Spleen (tissue), 11 donors: ENCODE measurements at regions not wholly inside any gene's neighbourhood (a gene's known extent, or its start where the extent isn't known, plus 50 kb on each side); places are given as distances from the start of the nearest gene placed in this dataset.

ENCODE experiments used
- DNase-seq: peaks from one replicate; pipeline ENCODE4 v3.0.0-alpha.2; 2020
- H3K27ac ChIP-seq, 8 donors: fragments of 200-600 bp; sonication (generic) in 7 of 8; 1 replicate in 4 of 8; 2 replicates in 4 of 8; pipeline versions ENCODE4 v1.5.0 to v1.8.0; 2016 to 2021; ENCODE audit warnings: inconsistent platforms in 4 of 8, mild to moderate bottlenecking in 4 of 8, moderate library complexity in 1 of 8
- H3K27me3 ChIP-seq, 7 donors: fragments of 200-600 bp; sonication (generic) in 6 of 7; replicated peaks in 1 of 7; 1 replicate in 4 of 7; 2 replicates in 3 of 7; pipeline versions ENCODE4 v1.5.0 to v1.8.0; 2016 to 2021; ENCODE audit warnings: inconsistent platforms in 3 of 7, mild to moderate bottlenecking in 1 of 7
- H3K36me3 ChIP-seq, 6 donors: fragments of 200-600 bp; sonication (generic) in 5 of 6; 1 replicate in 4 of 6; 2 replicates in 2 of 6; pipeline versions ENCODE4 v1.5.0 to v1.8.0; 2016 to 2021; ENCODE audit warnings: inconsistent platforms in 2 of 6
- H3K4me1 ChIP-seq, 6 donors: fragments of 200-600 bp; sonication (generic) in 5 of 6; 1 replicate in 3 of 6; 2 replicates in 3 of 6; pipeline versions ENCODE4 v1.5.0 to v1.8.0; 2016 to 2021; ENCODE audit warnings: inconsistent platforms in 3 of 6
- H3K4me3 ChIP-seq, 8 donors: fragments of 200-600 bp; sonication (generic) in 7 of 8; 1 replicate in 4 of 8; 2 replicates in 4 of 8; pipeline versions ENCODE4 v1.5.0 to v1.8.0; 2016 to 2021; ENCODE audit warnings: inconsistent platforms in 4 of 8, mild to moderate bottlenecking in 4 of 8, moderate library complexity in 2 of 8
- H3K9me3 ChIP-seq, 8 donors: fragments of 200-600 bp; sonication (generic) in 7 of 8; 1 replicate in 4 of 8; 2 replicates in 4 of 8; pipeline versions ENCODE4 v1.5.0 to v1.8.0; 2016 to 2021; ENCODE audit warnings: inconsistent platforms in 4 of 8
- CTCF ChIP-seq, 11 experiments: fragments of 200-600 bp in 7 of 11; fragments of 450-650 bp in 4 of 11; sonication (generic) in 4 of 11; IDR thresholded peaks in 8 of 11; conservative IDR thresholded peaks in 3 of 11; 1 replicate in 7 of 11; 2 replicates in 4 of 11; pipeline versions ENCODE4 v1.4.0 to v1.8.0; 2016 to 2021; ENCODE audit warnings: antibody characterized with exemption in 11 of 11, inconsistent platforms in 4 of 11, mild to moderate bottlenecking in 1 of 11
- POLR2A ChIP-seq, 3 donors: fragments of 450-650 bp; IDR thresholded peaks; one replicate each; pipeline ENCODE4 v1.5.1; 2017; ENCODE audit warnings: antibody characterized with exemption in 3 of 3, mild to moderate bottlenecking in 1 of 3
- POLR2AphosphoS5 ChIP-seq, 3 donors: sonication (generic); formaldehyde crosslinking; IDR thresholded peaks; one replicate each; pipeline ENCODE4 v1.5.1; 2017; ENCODE audit warnings: antibody characterized with exemption in 3 of 3
- WGBS, 5 donors: extraction: QIAGEN DNeasy Blood & Tissue Kit in 3 of 5; methylation state at CpG; one replicate each; pipeline versions ENCODE4 v1.1.5 to v1.1.7; 2013 to 2018; 5-methylcytosine and 5-hydroxymethylcytosine counted together
- intact Hi-C: fragments of 100-400 bp; cut with DNase I; formaldehyde crosslinking; loops from one replicate; pipeline ENCODE4 v1.15.0; 2023; ENCODE audit warnings: low total_unique reads
- donor health status: healthy with polysubstance abuse.
- donor health status: DM: no; HTN: no; CAD: no; lungs with moderate emphysema.
- donor health status: DM: no; HTN: no; CAD: no.
- donor health status: Bipolar disorder and iron deficiency.
- donor health status: healthy.
- donor health status: DM: no; HTN: no; CAD: no.
- donor health status: DM: yes; HTN: yes; CAD: no.

GRCh38 chr13:83197316-83197715, 685.0 kb downstream of the SLITRK1 start:
- Histone ChIP-seq H3K9me3 (peaks cover 0 to 10% (median 0%) of the 10 kb centered on the region in 8 donors), H3K27ac (no peak overlapping the region), H3K27me3 (no peaks in the 10 kb centered on the region), H3K4me1 (no peaks in the 10 kb centered on the region), H3K4me3 (no peak overlapping the region), H3K36me3 (no peaks in the 10 kb centered on the region)
- no peak for DNase-seq
- intact Hi-C loops: no loop called here
- WGBS, 5 donors: 80 to 88% (median 84%) methylated on average over 3 of the region's 3 CpGs
- no peak for TF ChIP-seq CTCF (IDR thresholded peaks at IDR 0.05 in 8 of 11, conservative IDR thresholded peaks at IDR 0.05 in 3 of 11)
- TF ChIP-seq POLR2AphosphoS5 (IDR thresholded peaks at IDR 0.05): no peak
- no peak for TF ChIP-seq POLR2A (IDR thresholded peaks at IDR 0.05)

GRCh38 chr13:83190020-83190419, 692.3 kb downstream of the SLITRK1 start:
- no peak overlapping the region for H3K4me3 ChIP-seq
- H3K9me3 ChIP-seq: peaks cover 0 to 33% (median 22%) of the 10 kb centered on the region in 8 donors
- TF ChIP-seq CTCF (IDR thresholded peaks at IDR 0.05 in 8 of 11, conservative IDR thresholded peaks at IDR 0.05 in 3 of 11): no peak
- TF ChIP-seq POLR2A (IDR thresholded peaks at IDR 0.05): no peak
- no peak for TF ChIP-seq POLR2AphosphoS5 (IDR thresholded peaks at IDR 0.05)
- 71 to 85% (median 84%) methylated on average over 3 of the region's 3 CpGs for WGBS, 5 donors
- H3K27me3 ChIP-seq: no peaks in the 10 kb centered on the region
- intact Hi-C loops: no loop called here
- DNase-seq: no peak
- no peaks in the 10 kb centered on the region for H3K4me1 ChIP-seq
- no peaks in the 10 kb centered on the region for H3K36me3 ChIP-seq
- no peak overlapping the region for H3K27ac ChIP-seq

- Histone ChIP-seq H3K4me3 (no peak overlapping the region), H3K9me3 (peaks cover 0 to 47% (median 25%) of the 10 kb centered on the region in 8 donors), H3K27ac (no peak overlapping the region), H3K27me3 (no peaks in the 10 kb centered on the region), H3K36me3 (no peaks in the 10 kb centered on the region), H3K4me1 (no peaks in the 10 kb centered on the region)
- no peak for DNase-seq
- intact Hi-C loops: no loop called here
- 64 to 71% (median 68%) methylated on average over 2 of the region's 2 CpGs for WGBS, 5 donors
- TF ChIP-seq POLR2AphosphoS5 (IDR thresholded peaks at IDR 0.05) (no peak), CTCF (IDR thresholded peaks at IDR 0.05 in 8 of 11, conservative IDR thresholded peaks at IDR 0.05 in 3 of 11) (no peak), POLR2A (IDR thresholded peaks at IDR 0.05) (no peak)
These were observed 697.5 kb downstream of the SLITRK1 start for GRCh38 chr13:83184819-83185218.

- Histone ChIP-seq H3K4me1 (no peaks in the 10 kb centered on the region), H3K9me3 (peaks cover 0 to 44% (median 24%) of the 10 kb centered on the region in 8 donors), H3K27me3 (no peaks in the 10 kb centered on the region), H3K36me3 (no peaks in the 10 kb centered on the region), H3K4me3 (no peak overlapping the region), H3K27ac (no peak overlapping the region)
- no peak for DNase-seq
- TF ChIP-seq POLR2AphosphoS5 (IDR thresholded peaks at IDR 0.05): no peak
- TF ChIP-seq POLR2A (IDR thresholded peaks at IDR 0.05): no peak
- TF ChIP-seq CTCF (IDR thresholded peaks at IDR 0.05 in 8 of 11, conservative IDR thresholded peaks at IDR 0.05 in 3 of 11): no peak
- WGBS, 5 donors: 91 to 95% (median 93%) methylated on average over 10 to 11 of the region's 11 CpGs
- intact Hi-C loops: no loop called here
These were observed 698.2 kb downstream of the SLITRK1 start for GRCh38 chr13:83184150-83184475.
